ENCODE measurements at regions not wholly inside any gene's neighbourhood (a gene's known extent, or its start where the extent isn't known, plus 50 kb on each side); places are given as distances from the start of the nearest gene placed in this dataset.
"Not testable (repeated sequence)": the region's sequence is repeated elsewhere in the genome, so short reads cannot be mapped to it uniquely, and the experiment has no call there.

GRCh38 chr12:84382486-84382885 is 530.1 kb downstream of the SLC6A15 start:
- not testable (repeated sequence) for H2BK120ac ChIP-seq (replicated peaks; ENCODE audit: low read depth, low read length)

More at GRCh38 chr12:84382486-84382885, 530.1 kb downstream of the SLC6A15 start:
- H3K79me1 ChIP-seq (ENCODE audit: low read depth, low read length); H3K9me3 ChIP-seq (ENCODE audit: insufficient read depth in 2 of 2, low read depth in 1 of 2, low read length in 1 of 2); H3K79me2 ChIP-seq (ENCODE audit: control insufficient read depth in 1 of 2, insufficient read depth in 2 of 2, low read length in 2 of 2); H3K27me3 ChIP-seq (replicated peaks in 1 of 4; ENCODE audit: control insufficient read depth in 3 of 4, extremely low read depth in 1 of 4, insufficient read depth in 3 of 4, low read length in 3 of 4); H3K4me3 ChIP-seq (ENCODE audit: extremely low read depth in 1 of 4, insufficient read depth in 2 of 4, low read depth in 3 of 4, low read length in 4 of 4); H3K27ac ChIP-seq (ENCODE audit: low read depth, low read length); H3K23ac ChIP-seq (ENCODE audit: insufficient read length); H4K91ac ChIP-seq (replicated peaks; ENCODE audit: insufficient read length, low read length); H3K9ac ChIP-seq (replicated peaks in 1 of 4; ENCODE audit: extremely low read depth in 1 of 4, low read depth in 3 of 4, low read length in 3 of 4); H4K5ac ChIP-seq (ENCODE audit: insufficient read length, low read depth, low read length); H3K4me2 ChIP-seq (ENCODE audit: insufficient read depth in 1 of 2, low read depth in 2 of 2, low read length in 2 of 2); H2BK5ac ChIP-seq (ENCODE audit: low read depth, low read length); H2AFZ ChIP-seq (ENCODE audit: low read length); H3K36me3 ChIP-seq (ENCODE audit: control insufficient read depth in 2 of 4, insufficient read depth in 4 of 4, low read length in 3 of 4); H3K14ac ChIP-seq (ENCODE audit: insufficient read length); H2BK20ac ChIP-seq (ENCODE audit: low read length); H3K18ac ChIP-seq (ENCODE audit: extremely low read depth, low read length); H2AK5ac ChIP-seq (ENCODE audit: low read depth, low read length); H3K4ac ChIP-seq (replicated peaks; ENCODE audit: insufficient read length, low read depth, low read length); H3K4me1 ChIP-seq (replicated peaks in 1 of 4; ENCODE audit: control insufficient read depth in 3 of 4, insufficient read depth in 4 of 4, low read length in 3 of 4); H2BK15ac ChIP-seq (ENCODE audit: low read length); H3K23me2 ChIP-seq (ENCODE audit: low read depth, low read length); POLR2A ChIA-PET (ENCODE audit: partially characterized antibody); H4K20me1 ChIP-seq (replicated peaks in 1 of 2; ENCODE audit: control insufficient read depth in 1 of 2, insufficient read depth in 2 of 2, low read length in 2 of 2); H2BK12ac ChIP-seq (ENCODE audit: low read depth, low read length); FAIRE-seq; H3K56ac ChIP-seq (replicated peaks; ENCODE audit: insufficient read length, low read depth, low read length); H4K8ac ChIP-seq (ENCODE audit: extremely low read depth, insufficient read depth, low read length); DNase-seq (ENCODE audit: low read depth in 1 of 2, low spot score in 2 of 2): not testable (repeated sequence)
- CTCF ChIA-PET (ENCODE audit: partially characterized antibody), result interaction anchor here (0.6 kb wide), 1 partner anchor 207 kb away, joined by 3 read pairs; no protein-coding TSS in a partner anchor
- 92% methylated on average over 1 of the region's 1 CpG; no CpG with 5 or more reads in 1 of the 2 experiments for WGBS, 2 experiments (ENCODE audit: extremely low coverage in 1 of 2, insufficient coverage in 1 of 2, insufficient read length in 1 of 2, insufficient replicate concordance in 2 of 2, low coverage in 1 of 2, low lambda C conversion rate in 2 of 2, missing lambda C conversion rate in 1 of 2)

Data from H1 (cell line).